WTC11 (cell line): ENCODE measurements at regions not wholly inside any gene's neighbourhood (a gene's known extent, or its start where the extent isn't known, plus 50 kb on each side); places are given as distances from the start of the nearest gene placed in this dataset.

Experiments used
- ATAC-seq: fragments of 200-7000 bp; cut with Tn5 transposase; 2 replicates; pipeline ENCODE4 v1.10.0; 2021; ENCODE audit warnings: mild to moderate bottlenecking, moderate library complexity
- CTCF ChIA-PET: fragments of 300-600 bp; sonication (Branson Sonifier 250); formaldehyde crosslinking; loops from one replicate; lab custom pipeline; 2021; ENCODE audit warnings: antibody characterized with exemption; lab: Charles Lee
- POLR2A ChIA-PET: fragments of 350-600 bp; sonication (Branson Sonifier 250); formaldehyde crosslinking; loops from one replicate; lab custom pipeline; 2021; ENCODE audit warnings: antibody characterized with exemption; lab: Charles Lee
- DNase-seq: peaks from one replicate; pipeline ENCODE4 v3.0.0; 2021; ENCODE audit warnings: low spot score
- H3K27ac Mint-ChIP-seq: 2 replicates; pipeline ENCODE4 v1.8.0; 2021; ENCODE audit warnings: mixed read lengths
- H3K27me3 Mint-ChIP-seq: 2 replicates; pipeline ENCODE4 v1.8.0; 2021; ENCODE audit warnings: low read depth, mild to moderate bottlenecking, moderate library complexity, mixed read lengths
- H3K36me3 Mint-ChIP-seq: 2 replicates; pipeline ENCODE4 v1.8.0; 2021; ENCODE audit warnings: mixed read lengths
- H3K4me1 Mint-ChIP-seq: 2 replicates; pipeline ENCODE4 v1.8.0; 2022; ENCODE audit warnings: mixed read lengths
- H3K4me3 Mint-ChIP-seq: 2 replicates; pipeline ENCODE4 v1.8.0; 2021; ENCODE audit warnings: mild to moderate bottlenecking, moderate library complexity, mixed read lengths
- H3K9me3 Mint-ChIP-seq: 2 replicates; pipeline ENCODE4 v1.8.0; 2021; ENCODE audit warnings: mixed read lengths
- CDX4 ChIP-seq: fragments of 250-450 bp; sonication (Bioruptor Pico); IDR thresholded peaks from 2 replicates; pipeline ENCODE4 v1.9.0; 2021; ENCODE audit warnings: moderate library complexity, mild to moderate bottlenecking, inconsistent platforms, borderline replicate concordance
- FOXP1 ChIP-seq: sonication (generic); formaldehyde crosslinking; IDR thresholded peaks from 2 replicates; pipeline ENCODE4 v1.8.0; 2022; ENCODE audit warnings: missing genetic modification reagents, mild to moderate bottlenecking, moderate library complexity, borderline replicate concordance
- FOXP4 ChIP-seq: sonication (generic); formaldehyde crosslinking; IDR thresholded peaks from 2 replicates; pipeline ENCODE4 v1.8.0; 2022; ENCODE audit warnings: mild to moderate bottlenecking, missing genetic modification reagents
- MLX ChIP-seq: sonication (generic); formaldehyde crosslinking; IDR thresholded peaks from 2 replicates; pipeline ENCODE4 v1.8.1; 2023; ENCODE audit warnings: mild to moderate bottlenecking, missing genetic modification reagents, moderate library complexity
- MYBL2 ChIP-seq: sonication (generic); formaldehyde crosslinking; IDR thresholded peaks from 2 replicates; pipeline ENCODE4 v1.8.1; 2023; ENCODE audit warnings: mild to moderate bottlenecking, moderate library complexity, missing genetic modification reagents
- NFYB ChIP-seq: sonication (generic); formaldehyde crosslinking; conservative IDR thresholded peaks from 2 replicates; pipeline ENCODE4 v1.8.0; 2022; ENCODE audit warnings: low read depth, missing genetic modification reagents
- NR1H2 ChIP-seq: sonication (generic); formaldehyde crosslinking; IDR thresholded peaks from 2 replicates; pipeline ENCODE4 v1.9.0; 2021; ENCODE audit warnings: mild to moderate bottlenecking, moderate library complexity, missing genetic modification reagents
- SMAD3 ChIP-seq: sonication (generic); formaldehyde crosslinking; IDR thresholded peaks from 2 replicates; pipeline ENCODE4 v1.8.0; 2022; ENCODE audit warnings: missing genetic modification reagents, mild to moderate bottlenecking, borderline replicate concordance
- SP1 ChIP-seq: sonication (generic); formaldehyde crosslinking; conservative IDR thresholded peaks from 2 replicates; pipeline ENCODE4 v1.8.1; 2022; ENCODE audit warnings: missing genetic modification reagents
- STAT6 ChIP-seq: sonication (generic); formaldehyde crosslinking; conservative IDR thresholded peaks from 2 replicates; pipeline ENCODE4 v1.8.1; 2023; ENCODE audit warnings: mild to moderate bottlenecking, low read depth, missing genetic modification reagents, moderate library complexity
- TCF7 ChIP-seq: sonication (generic); formaldehyde crosslinking; IDR thresholded peaks from 2 replicates; pipeline ENCODE4 v1.8.0; 2022; ENCODE audit warnings: mild to moderate bottlenecking, low read depth, missing genetic modification reagents, moderate library complexity
- ZNF138 ChIP-seq: sonication (generic); formaldehyde crosslinking; conservative IDR thresholded peaks from 2 replicates; pipeline ENCODE4 v1.8.1; 2022; ENCODE audit warnings: mild to moderate bottlenecking, moderate library complexity, missing genetic modification reagents
- ZNF232 ChIP-seq: sonication (generic); formaldehyde crosslinking; IDR thresholded peaks from 2 replicates; pipeline ENCODE4 v1.8.0; 2022; ENCODE audit warnings: mild to moderate bottlenecking, missing genetic modification reagents
- ZNF425 ChIP-seq: fragments of 250-450 bp; sonication (Bioruptor Pico); conservative IDR thresholded peaks from 2 replicates; pipeline ENCODE4 v1.9.0; 2021; ENCODE audit warnings: mild to moderate bottlenecking
- ZSCAN18 ChIP-seq: fragments of 250-450 bp; sonication (Bioruptor Pico); IDR thresholded peaks from 2 replicates; pipeline ENCODE4 v2.1.2; 2022; ENCODE audit warnings: mild to moderate bottlenecking, moderate library complexity

GRCh38 chr14:101377069-101377468, 184.2 kb upstream of the DIO3 start:
- Mint-ChIP-seq H3K4me3 (no peak overlapping the region), H3K27ac (no peak overlapping the region), H3K27me3 (no peaks in the 10 kb centered on the region), H3K36me3 (no peaks in the 10 kb centered on the region), H3K9me3 (peaks cover 10% of the 10 kb centered on the region; the same call in 1 of the 2 replicates), H3K4me1 (no peaks in the 10 kb centered on the region)
- DNase-seq: no peak
- TF ChIP-seq NR1H2 (CRISPR knock-in tag): no peak
- no peak for TF ChIP-seq FOXP1 (CRISPR knock-in tag)
- no peak for TF ChIP-seq SP1 (CRISPR knock-in tag)
- no peak for TF ChIP-seq SMAD3
- TF ChIP-seq ZNF425 (CRISPR knock-in tag): no peak
- TF ChIP-seq NFYB (CRISPR knock-in tag): no peak
- TF ChIP-seq MLX (CRISPR knock-in tag): no peak
- no peak for TF ChIP-seq MYBL2 (CRISPR knock-in tag)
- no peak for TF ChIP-seq TCF7 (CRISPR knock-in tag)
- no peak for TF ChIP-seq ZNF138
- no peak for TF ChIP-seq ZNF232 (CRISPR knock-in tag)
- no peak for TF ChIP-seq STAT6 (CRISPR knock-in tag)
- ChIA-PET POLR2A (interaction anchor here (0.6 kb wide), 1 partner anchor 29 kb away, joined by 3 read pairs; no protein-coding TSS in a partner anchor), CTCF (interaction anchor here (0.7 kb wide), 1 partner anchor 38 kb away, joined by 5 read pairs; no protein-coding TSS in a partner anchor)
- no peak for ATAC-seq

- no peak for DNase-seq
- ATAC-seq: no peak
- Mint-ChIP-seq H3K4me1 (no peaks in the 10 kb centered on the region), H3K9me3 (peaks cover 32% of the 10 kb centered on the region), H3K36me3 (peaks cover 10% of the 10 kb centered on the region), H3K27me3 (no peaks in the 10 kb centered on the region), H3K4me3 (no peak overlapping the region), H3K27ac (no peak overlapping the region)
- ChIA-PET POLR2A (no interaction called here), CTCF (no interaction called here)
- TF ChIP-seq ZSCAN18 (CRISPR knock-in tag) (no peak), FOXP4 (no peak), CDX4 (CRISPR knock-in tag) (no peak), TCF7 (CRISPR knock-in tag) (no peak)
Observed at GRCh38 chr14:101379842-101380241, 181.5 kb upstream of the DIO3 start.
